ENCODE measurements at regions not wholly inside any gene's neighbourhood (a gene's known extent, or its start where the extent isn't known, plus 50 kb on each side); places are given as distances from the start of the nearest gene placed in this dataset.

DNA sequence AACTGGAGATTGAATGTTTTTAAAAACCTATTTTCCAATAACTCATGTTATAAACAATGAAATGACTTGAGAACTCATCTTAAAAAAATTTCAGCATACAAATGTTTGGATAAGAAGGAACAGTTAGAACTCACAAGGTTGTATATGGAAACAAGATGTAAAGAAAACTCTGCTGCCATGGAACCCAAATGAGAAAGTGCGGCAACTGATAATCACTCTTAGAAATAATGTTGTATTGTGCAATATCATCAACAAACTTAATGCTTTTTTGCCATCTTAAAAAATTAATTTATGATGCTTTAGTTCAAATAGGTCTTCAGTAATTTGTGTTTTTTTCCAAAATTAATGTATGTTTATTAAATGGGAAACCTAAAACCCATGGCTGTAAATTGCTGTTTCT, 461.1 kb upstream of the NCAM2 start:
- H3K9me3 ChIP-seq (replicated peaks; ENCODE audit: control insufficient read depth, insufficient read depth, low read depth, low read length): no peaks in the 10 kb centered on the region
- POLR2A ChIA-PET: interaction anchor here (0.7 kb wide), 1 partner anchor 32 kb away, joined by 3 read pairs; no protein-coding TSS in a partner anchor

DNA sequence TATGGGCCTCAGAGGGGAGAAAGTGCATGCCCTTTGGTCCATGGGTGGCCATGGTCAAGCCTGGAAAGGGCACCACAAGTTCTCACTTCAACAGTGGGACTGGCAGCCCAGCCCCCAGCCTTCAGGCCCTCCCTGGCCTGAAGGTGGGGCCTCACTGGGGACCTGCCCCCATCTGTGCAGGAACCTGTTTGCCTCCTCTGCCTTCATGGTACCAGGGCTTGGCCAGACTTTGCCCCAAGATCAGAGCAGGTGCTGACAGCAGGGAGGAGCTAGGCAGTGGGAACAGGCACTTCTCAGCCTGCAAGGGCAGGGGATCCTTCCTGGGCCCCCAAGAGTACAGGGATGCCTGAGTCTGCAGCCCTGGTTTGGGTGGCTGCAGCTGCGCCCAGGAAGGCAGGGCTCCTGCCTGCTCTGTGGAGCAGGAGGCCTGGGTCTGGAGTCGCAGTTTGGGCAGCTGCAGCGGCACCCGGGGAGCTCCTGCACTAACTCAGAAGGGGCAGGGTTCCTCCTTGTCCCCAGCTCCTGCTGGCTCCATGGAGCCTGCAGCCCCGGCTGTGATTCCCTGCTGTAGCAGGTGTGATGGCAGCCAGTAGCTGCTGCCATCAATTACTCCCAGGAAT, 460.1 kb upstream of the NCAM2 start:
- no peak overlapping the region for H3K27ac ChIP-seq (ENCODE audit: extremely low read depth, low read depth, low read length)
- no peak overlapping the region for H2AFZ ChIP-seq (ENCODE audit: low read depth, low read length)
- H3K4me3 ChIP-seq: no peak overlapping the region
- ATAC-seq (no peak), DNase-seq (ENCODE audit: extremely low read depth in 1 of 4, low spot score in 3 of 4) (no peak), FAIRE-seq (no peak)
- no peaks in the 10 kb centered on the region for H3K9me3 ChIP-seq (replicated peaks; ENCODE audit: control insufficient read depth, insufficient read depth, low read depth, low read length)
- 3% methylated on average over 5 of the region's 5 CpGs for WGBS (ENCODE audit: insufficient coverage, low coverage, missing lambda C conversion rate)
- no peaks in the 10 kb centered on the region for H3K4me1 ChIP-seq (replicated peaks in 1 of 2; ENCODE audit: control insufficient read depth in 2 of 2, insufficient read depth in 2 of 2, low read length in 2 of 2)
- intact Hi-C loops (cut with micrococcal nuclease) (no loop called here), in situ Hi-C loops (cut with MboI) (no loop called here)
- no peak overlapping the region for H3K4me2 ChIP-seq (ENCODE audit: insufficient read depth, low read length)
- H3K27me3 ChIP-seq (ENCODE audit: control insufficient read depth in 2 of 2, insufficient read depth in 2 of 2, low read length in 2 of 2): no peaks in the 10 kb centered on the region
- POLR2A ChIA-PET: no interaction called here
- H3K36me3 ChIP-seq (ENCODE audit: control insufficient read depth, insufficient read depth, low read length): no peaks in the 10 kb centered on the region
- no peak overlapping the region for H3K9ac ChIP-seq (ENCODE audit: insufficient read depth in 1 of 2, low read depth in 2 of 2, low read length in 2 of 2)
- H3K79me2 ChIP-seq (ENCODE audit: control insufficient read depth, insufficient read depth, low read length): no peaks in the 10 kb centered on the region
- no peaks in the 10 kb centered on the region for H3K9me1 ChIP-seq (ENCODE audit: control insufficient read depth, insufficient read depth, low read length)
- CTCF ChIA-PET (ENCODE audit: low intra/inter-chr PET ratio): no interaction called here
- TF ChIP-seq ETV6 (IDR thresholded peaks at IDR 0.05; ENCODE audit: borderline replicate concordance in 1 of 2, low read depth in 2 of 2, low read length in 1 of 2): no peak
- TF ChIP-seq ETV6 (CRISPR knock-in tag; IDR thresholded peaks at IDR 0.05; ENCODE audit: borderline replicate concordance): no peak
- no peak for TF ChIP-seq IRF2 (CRISPR knock-in tag; IDR thresholded peaks at IDR 0.05)
- no peak for TF ChIP-seq PHF21A (IDR thresholded peaks at IDR 0.05; ENCODE audit: borderline replicate concordance, low read depth)
- TF ChIP-seq MYNN (IDR thresholded peaks at IDR 0.05): no peak
- TF ChIP-seq MYNN (CRISPR knock-in tag; IDR thresholded peaks at IDR 0.05): no peak
- no peak for TF ChIP-seq YY1 (IDR thresholded peaks at IDR 0.05; ENCODE audit: borderline replicate concordance in 1 of 3, control insufficient read depth in 1 of 3, extremely low read depth in 1 of 3, insufficient read depth in 3 of 3, insufficient read length in 1 of 3, insufficient replicate concordance in 2 of 3, low read depth in 1 of 3, low read length in 2 of 3)
- TF ChIP-seq EZH2 (IDR thresholded peaks at IDR 0.05; ENCODE audit: borderline replicate concordance, low read depth, low read length): no peak
- TF ChIP-seq, protein P1, sequence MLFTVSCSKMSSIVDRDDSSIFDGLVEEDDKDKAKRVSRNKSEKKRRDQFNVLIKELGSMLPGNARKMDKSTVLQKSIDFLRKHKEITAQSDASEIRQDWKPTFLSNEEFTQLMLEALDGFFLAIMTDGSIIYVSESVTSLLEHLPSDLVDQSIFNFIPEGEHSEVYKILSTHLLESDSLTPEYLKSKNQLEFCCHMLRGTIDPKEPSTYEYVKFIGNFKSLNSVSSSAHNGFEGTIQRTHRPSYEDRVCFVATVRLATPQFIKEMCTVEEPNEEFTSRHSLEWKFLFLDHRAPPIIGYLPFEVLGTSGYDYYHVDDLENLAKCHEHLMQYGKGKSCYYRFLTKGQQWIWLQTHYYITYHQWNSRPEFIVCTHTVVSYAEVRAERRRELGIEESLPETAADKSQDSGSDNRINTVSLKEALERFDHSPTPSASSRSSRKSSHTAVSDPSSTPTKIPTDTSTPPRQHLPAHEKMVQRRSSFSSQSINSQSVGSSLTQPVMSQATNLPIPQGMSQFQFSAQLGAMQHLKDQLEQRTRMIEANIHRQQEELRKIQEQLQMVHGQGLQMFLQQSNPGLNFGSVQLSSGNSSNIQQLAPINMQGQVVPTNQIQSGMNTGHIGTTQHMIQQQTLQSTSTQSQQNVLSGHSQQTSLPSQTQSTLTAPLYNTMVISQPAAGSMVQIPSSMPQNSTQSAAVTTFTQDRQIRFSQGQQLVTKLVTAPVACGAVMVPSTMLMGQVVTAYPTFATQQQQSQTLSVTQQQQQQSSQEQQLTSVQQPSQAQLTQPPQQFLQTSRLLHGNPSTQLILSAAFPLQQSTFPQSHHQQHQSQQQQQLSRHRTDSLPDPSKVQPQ (CRISPR knock-in tag; IDR thresholded peaks at IDR 0.05; ENCODE audit: borderline replicate concordance): no peak
- TF ChIP-seq ILF3 (IDR thresholded peaks at IDR 0.05; ENCODE audit: borderline replicate concordance): no peak
- no TSS peak for BruUV-seq (replicated peaks)
- no peaks in the 10 kb centered on the region for H4K20me1 ChIP-seq (replicated peaks; ENCODE audit: control insufficient read depth, insufficient read depth, low read length)

More for the DNA sequence above, 461.1 kb upstream of the NCAM2 start:
- CTCF ChIA-PET (ENCODE audit: low intra/inter-chr PET ratio): no interaction called here
- ATAC-seq: no peak
- Histone ChIP-seq H2AFZ (ENCODE audit: low read depth, low read length) (no peak overlapping the region), H3K4me3 (no peak overlapping the region), H3K4me1 (replicated peaks in 1 of 2; ENCODE audit: control insufficient read depth in 2 of 2, insufficient read depth in 2 of 2, low read length in 2 of 2) (no peaks in the 10 kb centered on the region), H3K27ac (ENCODE audit: extremely low read depth, low read depth, low read length) (no peak overlapping the region), H3K9me1 (ENCODE audit: control insufficient read depth, insufficient read depth, low read length) (no peaks in the 10 kb centered on the region), H3K36me3 (ENCODE audit: control insufficient read depth, insufficient read depth, low read length) (no peaks in the 10 kb centered on the region), H3K27me3 (ENCODE audit: control insufficient read depth in 2 of 2, insufficient read depth in 2 of 2, low read length in 2 of 2) (no peaks in the 10 kb centered on the region), H3K79me2 (ENCODE audit: control insufficient read depth, insufficient read depth, low read length) (no peaks in the 10 kb centered on the region), H3K4me2 (ENCODE audit: insufficient read depth, low read length) (no peak overlapping the region), H4K20me1 (replicated peaks; ENCODE audit: control insufficient read depth, insufficient read depth, low read length) (no peaks in the 10 kb centered on the region), H3K9ac (ENCODE audit: insufficient read depth in 1 of 2, low read depth in 2 of 2, low read length in 2 of 2) (no peak overlapping the region)
- intact Hi-C loops (cut with micrococcal nuclease): no loop called here
- FAIRE-seq: no peak
- TF ChIP-seq HDAC2 (IDR thresholded peaks at IDR 0.05): no peak
- TF ChIP-seq CEBPG (CRISPR knock-in tag; IDR thresholded peaks at IDR 0.05): no peak
- TF ChIP-seq CEBPG (tag; conservative IDR thresholded peaks at IDR 0.05 in 1 of 2, IDR thresholded peaks at IDR 0.05 in 1 of 2): peak in 1 of 2 experiments; percentile 72; a peak in 2 of 4 replicates
- TF ChIP-seq TOE1 (IDR thresholded peaks at IDR 0.05; ENCODE audit: borderline replicate concordance): no peak
- no peak for TF ChIP-seq TOE1 (CRISPR knock-in tag; IDR thresholded peaks at IDR 0.05; ENCODE audit: borderline replicate concordance, low read depth)
- TF ChIP-seq CEBPB (tag; IDR thresholded peaks at IDR 0.05): peak; percentile 65
- 33% methylated on average over 1 of the region's 1 CpG for WGBS (ENCODE audit: insufficient coverage, low coverage, missing lambda C conversion rate)
- in situ Hi-C loops (cut with MboI): no loop called here
- BruUV-seq (replicated peaks): no TSS peak
- DNase-seq (ENCODE audit: extremely low read depth in 1 of 4, low spot score in 3 of 4): no peak

Measured in K562 (cell line).